Rectal smooth muscle tissue (tissue), 1 donor: ENCODE measurements at regions not wholly inside any gene's neighbourhood (a gene's known extent, or its start where the extent isn't known, plus 50 kb on each side); places are given as distances from the start of the nearest gene placed in this dataset.

Experiments used
- H3K27ac ChIP-seq: one replicate; pipeline ENCODE4 v1.7.0; 2013; ENCODE audit warnings: low read depth, low read length, inconsistent platforms
- H3K27me3 ChIP-seq: one replicate; pipeline ENCODE4 v1.7.0; 2013; ENCODE audit warnings: low read length; ENCODE audit not compliant: control insufficient read depth, insufficient read depth
- H3K36me3 ChIP-seq: one replicate; pipeline ENCODE4 v1.7.0; 2013; ENCODE audit warnings: low read length; ENCODE audit not compliant: control insufficient read depth, insufficient read depth
- H3K4me1 ChIP-seq: one replicate; pipeline ENCODE4 v1.7.0; 2013; ENCODE audit warnings: low read length; ENCODE audit not compliant: control insufficient read depth, insufficient read depth
- H3K4me3 ChIP-seq: one replicate; pipeline ENCODE4 v1.7.0; 2013; ENCODE audit warnings: low read length
- H3K9ac ChIP-seq: one replicate; pipeline ENCODE4 v1.7.0; 2013; ENCODE audit warnings: low read length

DNA sequence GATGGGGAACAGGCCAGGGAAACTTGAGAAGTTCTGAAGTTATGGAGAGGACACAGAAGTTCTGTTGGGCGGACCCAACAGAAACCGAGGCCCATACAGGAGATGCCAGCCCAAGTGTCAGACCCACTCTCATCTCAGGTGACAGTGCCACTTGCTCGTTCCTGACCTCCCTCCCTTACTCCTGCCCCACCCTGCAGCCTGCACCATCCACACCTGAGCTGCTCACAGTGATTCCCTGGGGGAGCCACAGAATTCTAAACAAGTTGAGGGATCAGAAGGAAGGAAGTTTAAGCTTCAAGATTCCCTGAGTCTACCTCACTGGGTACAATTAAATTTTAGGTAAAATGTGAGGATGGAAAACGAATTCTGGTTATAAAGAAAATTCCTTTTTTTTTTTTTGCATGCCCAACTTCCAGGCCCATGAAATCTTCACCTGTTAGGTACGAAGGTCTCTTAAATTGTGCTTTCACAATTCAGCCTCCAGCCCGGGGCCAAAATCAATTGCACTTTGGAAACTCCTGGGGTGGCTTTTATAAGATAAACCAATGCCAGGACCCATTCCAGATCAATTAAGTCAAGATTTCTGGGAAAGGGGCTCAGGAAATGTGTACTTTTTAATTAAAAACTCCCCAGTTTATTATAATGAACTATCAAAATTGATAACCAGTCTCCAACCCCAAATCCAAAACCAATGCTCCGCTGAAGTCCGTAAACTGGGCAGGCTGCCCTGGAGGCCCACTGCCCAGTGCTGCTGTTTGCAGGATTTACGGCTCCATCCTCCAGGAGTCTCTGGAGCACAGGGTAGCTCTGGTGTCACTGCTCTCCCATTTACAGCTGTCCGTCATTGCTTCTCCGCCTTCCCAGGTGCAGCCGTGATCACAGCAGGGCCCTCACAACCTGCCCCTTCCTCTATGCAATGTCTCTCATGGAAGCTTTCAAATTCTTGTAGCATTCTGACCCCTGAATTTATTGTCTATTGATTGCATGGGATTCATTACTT, 643.5 kb downstream of the UQCRFS1 start:
- Histone ChIP-seq H3K36me3 (no peaks in the 10 kb centered on the region), H3K4me1 (no peaks in the 10 kb centered on the region), H3K27me3 (no peaks in the 10 kb centered on the region), H3K4me3 (no peak overlapping the region), H3K9ac (no peak overlapping the region), H3K27ac (no peak overlapping the region)

DNA sequence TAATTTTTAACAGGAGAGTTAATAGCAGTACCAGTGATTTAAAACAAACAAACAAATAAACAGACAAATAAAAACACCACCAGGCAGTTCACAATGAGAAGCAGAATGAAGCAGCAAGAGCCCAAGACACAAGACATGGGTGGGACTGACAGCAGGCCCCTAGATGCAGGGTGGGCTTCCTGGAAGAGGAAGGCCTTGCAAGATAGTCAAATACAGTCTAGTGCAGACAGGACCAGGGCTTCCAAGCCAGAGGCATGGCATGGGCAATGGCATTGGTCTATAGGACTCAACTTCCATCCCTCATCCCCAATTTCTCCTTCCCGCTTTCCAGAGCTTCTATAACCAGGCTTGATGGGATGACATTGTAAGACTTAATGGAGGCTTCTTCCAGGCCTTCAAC, 645.1 kb downstream of the UQCRFS1 start:
- Histone ChIP-seq H3K27me3 (no peaks in the 10 kb centered on the region), H3K4me3 (no peak overlapping the region), H3K36me3 (no peaks in the 10 kb centered on the region), H3K9ac (no peak overlapping the region), H3K27ac (no peak overlapping the region), H3K4me1 (no peaks in the 10 kb centered on the region)

DNA sequence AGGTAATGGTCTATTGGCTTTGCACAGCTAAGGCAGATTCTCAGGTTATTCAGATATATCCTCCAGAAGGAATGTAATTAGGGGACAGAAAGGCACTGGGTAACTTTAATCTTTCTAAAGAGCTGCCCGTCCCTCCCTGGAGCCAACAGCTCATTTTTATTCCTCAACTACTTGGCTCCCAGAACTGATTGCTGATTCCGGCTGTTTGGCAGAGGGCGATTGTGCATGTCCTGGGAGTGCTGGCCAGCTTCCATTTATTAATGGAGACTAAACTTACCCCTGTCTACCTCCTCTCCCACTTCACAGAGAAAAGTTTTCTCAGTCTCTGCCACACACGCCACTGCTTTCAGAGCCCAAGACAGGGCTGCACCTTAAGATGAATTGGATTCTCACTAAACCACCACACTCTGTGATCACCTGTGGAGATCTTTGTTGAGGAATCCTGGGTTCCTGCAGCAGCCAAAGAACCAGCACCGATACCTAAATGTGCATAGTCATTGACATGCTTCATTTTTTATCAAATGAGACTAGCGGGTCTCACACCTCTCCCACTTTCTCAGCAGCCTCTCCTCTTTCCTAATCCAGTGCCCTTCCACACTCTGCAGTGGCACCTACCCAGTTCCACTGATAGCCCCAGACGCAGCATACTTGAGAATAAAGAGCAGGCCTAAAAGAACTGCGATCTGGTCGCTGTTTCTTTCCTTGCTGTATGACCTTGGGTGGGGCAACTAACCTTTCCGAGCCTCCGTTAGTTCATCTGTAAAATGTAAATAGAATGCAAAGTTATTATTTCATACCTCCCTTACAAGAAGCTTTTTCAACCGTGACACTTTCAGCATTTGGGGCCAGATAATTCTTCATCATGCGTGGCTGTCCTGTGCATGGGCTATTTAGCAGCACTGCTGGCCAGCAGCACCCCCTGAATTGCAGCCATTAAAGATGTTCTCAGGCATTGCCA, 648.7 kb downstream of the UQCRFS1 start:
- no peak overlapping the region for H3K9ac ChIP-seq
- H3K4me3 ChIP-seq, result no peak overlapping the region
- no peaks in the 10 kb centered on the region for H3K27me3 ChIP-seq
- no peak overlapping the region for H3K27ac ChIP-seq
- H3K36me3 ChIP-seq, result no peaks in the 10 kb centered on the region
- H3K4me1 ChIP-seq, result no peaks in the 10 kb centered on the region

DNA sequence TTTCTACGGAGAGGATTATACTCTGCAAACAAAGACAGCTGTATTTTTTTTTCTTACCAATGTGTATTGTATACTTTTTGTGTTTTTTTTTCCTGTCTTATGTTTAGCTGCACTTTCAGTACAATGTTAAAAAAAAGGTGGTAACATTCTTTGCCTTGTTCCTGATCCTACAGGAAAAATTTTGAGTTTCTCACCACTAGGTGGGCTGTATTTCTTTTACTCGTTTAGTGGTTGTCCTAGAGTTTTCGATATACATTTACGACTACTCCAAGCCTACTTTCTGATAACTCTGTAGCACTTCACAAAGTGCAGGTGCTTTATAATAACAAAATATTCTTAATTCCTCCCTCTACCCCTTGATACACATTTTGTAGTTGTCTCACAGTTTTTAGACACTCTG, 652.2 kb downstream of the UQCRFS1 start:
- Histone ChIP-seq H3K4me1 (no peaks in the 10 kb centered on the region), H3K27ac (no peak overlapping the region), H3K9ac (no peak overlapping the region), H3K4me3 (no peak overlapping the region), H3K27me3 (no peaks in the 10 kb centered on the region), H3K36me3 (no peaks in the 10 kb centered on the region)

DNA sequence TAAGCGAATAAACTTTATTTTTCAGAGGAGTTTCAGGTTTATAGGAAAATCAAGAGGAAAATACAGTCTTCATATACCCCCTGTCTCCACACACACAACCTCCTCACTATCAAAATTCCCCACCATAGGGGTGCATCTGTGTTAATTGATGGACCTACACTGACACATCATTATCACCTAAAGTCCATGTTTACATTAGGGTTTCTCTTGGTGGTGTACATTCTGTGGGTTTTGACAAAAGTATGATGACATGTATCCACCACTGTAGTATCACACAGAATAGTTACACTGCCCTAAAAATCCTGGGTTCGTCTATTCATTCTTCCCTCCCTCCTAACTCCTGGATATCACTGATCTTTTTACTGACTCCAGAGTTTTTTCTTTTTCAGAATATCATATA, 654.2 kb downstream of the UQCRFS1 start:
- no peaks in the 10 kb centered on the region for H3K4me1 ChIP-seq
- H3K36me3 ChIP-seq, result no peaks in the 10 kb centered on the region
- no peaks in the 10 kb centered on the region for H3K27me3 ChIP-seq
- no peak overlapping the region for H3K9ac ChIP-seq
- H3K27ac ChIP-seq, result no peak overlapping the region
- no peak overlapping the region for H3K4me3 ChIP-seq

DNA sequence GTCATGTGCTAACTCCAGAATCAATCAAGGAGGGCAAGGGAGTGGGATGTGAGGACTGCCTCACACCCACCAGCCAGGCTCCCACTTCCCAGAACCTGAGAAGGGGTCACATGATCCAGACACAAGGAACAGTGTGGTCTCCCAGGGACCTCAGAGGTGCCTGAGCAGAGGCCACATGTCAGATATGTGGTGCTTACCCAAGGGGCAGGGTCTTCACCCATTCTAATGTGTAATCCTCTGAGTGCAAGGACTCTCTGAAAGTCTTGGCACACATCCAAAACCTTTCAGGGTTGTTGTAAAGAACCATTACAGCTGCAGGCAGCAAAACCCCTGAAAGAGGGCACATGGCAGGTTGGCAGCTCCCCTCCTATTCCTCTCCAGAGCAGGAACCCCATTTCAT, 656.6 kb downstream of the UQCRFS1 start:
- H3K9ac ChIP-seq, result no peak overlapping the region
- H3K36me3 ChIP-seq, result no peaks in the 10 kb centered on the region
- no peak overlapping the region for H3K27ac ChIP-seq
- H3K27me3 ChIP-seq, result no peaks in the 10 kb centered on the region
- no peaks in the 10 kb centered on the region for H3K4me1 ChIP-seq
- H3K4me3 ChIP-seq, result no peak overlapping the region

DNA sequence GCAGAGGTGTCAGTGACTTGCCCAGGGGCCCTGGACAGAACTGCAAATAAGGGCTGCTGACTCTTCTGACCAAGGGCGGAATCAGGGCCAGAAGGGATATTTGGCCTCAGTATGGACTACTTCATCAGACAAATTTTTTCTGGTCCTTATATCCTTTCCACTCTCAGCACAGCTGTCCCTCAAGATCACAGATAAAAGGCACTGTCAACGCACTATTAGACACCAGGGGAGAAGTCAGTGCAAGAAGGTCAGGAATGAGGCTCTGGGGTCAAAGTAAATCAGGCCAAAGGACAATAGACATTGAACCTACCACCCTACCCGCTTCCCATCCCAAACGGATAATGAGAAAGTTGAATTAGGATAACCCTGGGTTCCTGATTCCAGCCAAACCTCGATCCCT, 657.6 kb downstream of the UQCRFS1 start:
- no peaks in the 10 kb centered on the region for H3K4me1 ChIP-seq
- no peak overlapping the region for H3K27ac ChIP-seq
- H3K36me3 ChIP-seq, result no peaks in the 10 kb centered on the region
- no peak overlapping the region for H3K9ac ChIP-seq
- H3K4me3 ChIP-seq, result no peak overlapping the region
- no peaks in the 10 kb centered on the region for H3K27me3 ChIP-seq

DNA sequence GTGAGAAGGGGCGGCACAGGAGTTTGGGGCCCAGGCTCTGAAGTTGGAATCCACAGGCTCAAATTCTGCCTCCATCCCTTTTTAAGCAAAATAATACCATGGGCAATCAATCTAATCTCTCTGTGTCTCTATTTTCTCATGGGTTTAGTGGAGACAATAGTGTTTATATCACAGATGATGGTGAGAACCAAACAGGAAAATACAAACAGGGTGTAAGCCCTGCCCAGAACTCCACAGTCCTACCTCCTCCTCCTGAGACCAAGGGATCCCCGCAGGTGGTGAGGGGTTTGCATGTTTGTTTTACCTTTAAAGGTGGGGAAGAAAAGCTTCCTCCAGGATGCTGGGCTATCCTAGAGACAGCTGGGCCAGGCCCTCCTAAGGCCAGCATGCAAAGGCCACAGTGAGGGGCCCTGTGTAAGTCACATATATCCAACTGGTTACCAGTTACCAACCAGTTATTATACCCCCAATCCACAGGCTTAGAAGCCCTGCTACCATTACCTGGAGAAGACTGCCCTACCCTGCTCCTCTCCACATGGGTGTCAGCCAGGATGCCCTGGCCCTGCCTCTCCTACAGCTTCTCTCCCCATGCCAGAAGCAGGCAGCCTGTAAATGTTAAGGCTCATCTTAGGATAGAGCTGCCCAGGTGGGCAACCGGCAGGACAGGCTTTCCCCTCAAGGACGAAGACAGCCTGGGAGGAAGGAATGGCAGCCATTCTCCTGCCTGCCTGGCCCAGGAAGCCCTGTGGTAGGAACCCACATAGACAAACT, 658.4 kb downstream of the UQCRFS1 start:
- Histone ChIP-seq H3K27me3 (no peaks in the 10 kb centered on the region), H3K4me1 (no peaks in the 10 kb centered on the region), H3K36me3 (no peaks in the 10 kb centered on the region), H3K27ac (no peak overlapping the region), H3K4me3 (no peak overlapping the region), H3K9ac (no peak overlapping the region)

DNA sequence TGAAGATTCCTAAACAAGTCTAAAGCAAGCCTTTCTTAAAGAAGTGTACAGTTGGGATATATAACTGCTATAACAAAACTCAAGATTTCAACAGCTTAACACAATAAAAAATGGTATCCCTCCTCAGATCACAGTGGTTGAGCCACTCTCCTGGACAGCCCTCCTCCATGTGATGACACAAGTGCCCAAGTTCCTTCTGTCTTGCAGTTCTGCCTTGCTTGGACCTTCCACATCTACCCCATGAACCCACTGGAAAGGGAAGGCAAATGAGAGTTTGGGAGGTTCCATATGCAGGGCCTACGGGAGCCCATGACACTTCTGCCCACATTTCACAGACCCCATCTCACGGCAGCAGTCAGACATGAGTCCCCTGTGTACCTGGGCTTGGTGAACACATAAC, 659.2 kb downstream of the UQCRFS1 start:
- no peaks in the 10 kb centered on the region for H3K4me1 ChIP-seq
- H3K36me3 ChIP-seq, result no peaks in the 10 kb centered on the region
- H3K27me3 ChIP-seq, result no peaks in the 10 kb centered on the region
- no peak overlapping the region for H3K9ac ChIP-seq
- no peak overlapping the region for H3K27ac ChIP-seq
- no peak overlapping the region for H3K4me3 ChIP-seq

DNA sequence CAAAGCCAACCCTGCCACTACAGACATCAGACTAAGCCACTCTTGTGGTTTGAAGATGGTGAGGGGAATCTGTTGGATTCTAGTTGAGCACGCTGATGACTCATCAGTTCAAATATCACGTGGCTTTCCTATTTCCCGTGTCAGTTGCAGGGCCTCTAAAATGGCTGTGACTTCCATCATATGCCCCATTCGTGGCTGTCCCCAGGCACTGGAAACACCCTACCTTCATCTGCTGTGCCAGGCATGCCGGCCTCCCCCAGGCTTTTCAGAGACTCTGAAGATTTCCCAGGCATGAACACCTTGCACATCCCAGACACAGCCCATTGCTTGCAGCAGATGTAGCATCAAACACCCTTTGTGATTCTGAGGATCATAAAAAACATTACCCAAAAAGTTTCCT, 659.9 kb downstream of the UQCRFS1 start:
- H3K4me1 ChIP-seq, result no peaks in the 10 kb centered on the region
- no peak overlapping the region for H3K4me3 ChIP-seq
- no peaks in the 10 kb centered on the region for H3K36me3 ChIP-seq
- no peaks in the 10 kb centered on the region for H3K27me3 ChIP-seq
- no peak overlapping the region for H3K27ac ChIP-seq
- H3K9ac ChIP-seq, result no peak overlapping the region

DNA sequence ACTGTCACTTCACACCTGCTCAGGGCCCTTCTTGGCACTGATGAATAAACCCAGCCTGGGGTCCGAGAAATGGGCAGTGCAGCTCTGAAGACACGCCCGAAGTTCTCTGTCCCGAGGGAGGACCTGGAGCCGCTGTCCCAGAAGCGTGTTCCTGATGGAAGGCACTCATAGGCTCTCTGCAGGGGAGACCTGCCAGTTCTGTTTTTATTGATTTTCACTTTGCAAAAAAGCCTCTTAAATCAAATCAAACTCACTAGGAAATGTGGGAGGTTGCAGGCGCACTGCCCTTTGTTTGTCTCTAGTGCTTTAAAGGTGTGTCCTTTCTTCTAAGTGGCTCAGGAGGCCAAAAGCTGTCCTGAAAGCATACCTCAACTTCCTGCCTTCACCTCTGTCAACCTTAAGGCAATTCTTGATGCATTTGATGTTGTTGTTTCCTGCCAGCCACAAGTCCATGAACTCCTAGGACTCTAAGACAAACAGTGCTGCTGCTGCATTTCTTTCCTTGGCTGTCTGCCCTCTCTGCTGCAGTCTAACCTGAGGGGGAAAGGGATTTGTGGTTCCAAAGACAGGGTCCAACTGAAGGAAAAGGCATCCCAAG, 663.2 kb downstream of the UQCRFS1 start:
- Histone ChIP-seq H3K27me3 (no peaks in the 10 kb centered on the region), H3K9ac (no peak overlapping the region), H3K27ac (no peak overlapping the region), H3K4me3 (no peak overlapping the region), H3K4me1 (no peaks in the 10 kb centered on the region), H3K36me3 (no peaks in the 10 kb centered on the region)
